ENCODE measurements at regions not wholly inside any gene's neighbourhood (a gene's known extent, or its start where the extent isn't known, plus 50 kb on each side); places are given as distances from the start of the nearest gene placed in this dataset.
A peak's percentile ranks its signal among the peaks of the same experiment; 100 is the strongest.

GRCh38 chr15:92305343-92305742, 88.3 kb upstream of the ST8SIA2 start:
- DNase-seq: no peak

DNA sequence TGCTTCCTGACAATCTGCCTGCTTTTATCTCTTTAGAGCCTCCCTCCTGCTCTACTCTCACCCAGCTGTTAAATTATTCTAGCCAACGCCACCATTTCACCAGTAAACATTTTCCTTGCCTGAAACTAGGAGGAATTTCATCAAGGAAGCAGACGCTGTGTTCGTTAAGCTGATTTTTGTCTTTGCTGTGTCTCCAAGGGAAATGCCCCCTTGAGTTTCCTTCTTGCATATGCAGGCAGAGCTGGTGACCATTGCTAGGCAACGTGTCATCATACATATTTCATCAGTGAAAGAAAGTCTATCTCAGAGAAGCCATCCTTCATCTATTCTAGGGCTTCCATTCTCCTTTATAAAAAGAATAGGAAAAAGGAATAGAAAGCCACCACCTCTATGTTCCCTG, 87.0 kb upstream of the ST8SIA2 start:
- DNase-seq: peak; percentile 72

DNA sequence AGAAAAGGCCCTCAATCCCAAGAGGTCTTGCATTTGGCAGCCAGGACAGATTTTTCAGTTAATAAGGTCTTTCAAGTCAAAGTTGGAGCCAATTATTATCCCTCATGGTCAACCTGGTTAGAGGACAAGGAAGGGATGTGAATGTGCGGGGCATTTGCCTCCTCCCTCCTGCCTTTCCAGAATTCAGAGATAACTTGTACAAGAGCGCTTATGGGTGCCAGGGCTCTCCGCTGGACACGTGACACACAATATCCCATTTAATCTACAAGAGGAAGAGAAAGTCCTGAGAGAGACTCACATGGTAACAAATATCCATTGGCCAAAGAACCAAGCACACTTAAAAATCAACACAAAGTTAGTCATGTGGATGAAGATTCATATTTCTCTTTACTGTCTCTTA, 78.5 kb upstream of the ST8SIA2 start:
- no peak for DNase-seq

GRCh38 chr15:92315595-92316211, 78.0 kb upstream of the ST8SIA2 start:
- no peak for DNase-seq

DNA sequence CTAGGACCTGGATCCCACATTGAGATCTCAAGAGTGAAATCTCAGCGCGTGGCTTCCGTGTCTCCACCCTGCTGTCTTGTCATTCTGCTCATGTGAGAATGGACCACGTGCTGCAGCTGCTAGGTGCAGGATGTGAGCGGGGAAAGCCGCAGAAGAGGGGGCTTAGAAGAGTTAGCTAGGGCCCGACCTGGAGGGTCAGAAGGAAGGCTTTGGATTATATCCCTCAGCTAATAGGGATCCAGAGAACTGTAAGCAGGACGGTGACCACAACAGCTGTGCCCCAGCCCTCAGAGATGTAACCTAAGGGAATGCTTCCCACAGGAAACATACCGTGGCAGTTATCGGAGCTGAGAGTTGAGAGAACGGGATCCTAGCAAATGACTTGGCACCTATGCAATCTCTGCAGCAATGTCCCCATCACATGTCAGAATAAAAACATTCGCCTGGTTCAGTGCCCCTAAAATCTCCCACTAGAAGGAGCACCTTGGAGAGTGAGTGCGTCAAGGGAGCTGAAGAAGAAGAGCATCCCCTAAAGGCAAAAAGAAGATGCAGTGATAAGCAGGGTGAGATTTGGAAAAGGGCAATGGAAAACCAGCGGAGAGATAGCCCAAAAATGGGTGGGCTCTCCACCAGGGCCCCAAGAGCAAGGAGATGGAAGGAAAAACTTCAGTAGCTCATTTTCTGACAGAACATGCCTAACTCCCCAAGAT, 76.9 kb upstream of the ST8SIA2 start:
- DNase-seq: no peak

- DNase-seq: no peak
These were observed 73.5 kb upstream of the ST8SIA2 start for GRCh38 chr15:92320012-92320699.

- no peak for DNase-seq
These were observed 70.9 kb upstream of the ST8SIA2 start for GRCh38 chr15:92322566-92323355.

DNA sequence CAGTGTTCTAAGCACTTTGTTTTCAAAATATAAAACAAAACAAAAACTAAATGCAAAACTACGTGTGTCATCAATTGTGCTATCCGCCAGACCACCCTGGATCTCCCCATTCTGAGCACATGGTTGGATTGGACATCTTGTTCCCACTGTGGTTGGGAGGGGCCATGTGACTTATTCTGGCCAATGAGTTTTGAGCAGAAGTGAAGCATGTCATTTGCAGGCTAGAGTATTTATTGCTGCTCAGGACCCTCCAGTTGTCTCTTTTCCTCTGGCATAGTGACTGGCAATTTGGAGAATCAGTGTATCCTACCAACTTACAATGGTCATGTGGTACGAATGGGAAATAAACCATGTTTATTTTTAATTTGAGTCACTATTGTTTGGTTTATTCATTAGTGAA, 70.2 kb upstream of the ST8SIA2 start:
- no peak for DNase-seq

DNA sequence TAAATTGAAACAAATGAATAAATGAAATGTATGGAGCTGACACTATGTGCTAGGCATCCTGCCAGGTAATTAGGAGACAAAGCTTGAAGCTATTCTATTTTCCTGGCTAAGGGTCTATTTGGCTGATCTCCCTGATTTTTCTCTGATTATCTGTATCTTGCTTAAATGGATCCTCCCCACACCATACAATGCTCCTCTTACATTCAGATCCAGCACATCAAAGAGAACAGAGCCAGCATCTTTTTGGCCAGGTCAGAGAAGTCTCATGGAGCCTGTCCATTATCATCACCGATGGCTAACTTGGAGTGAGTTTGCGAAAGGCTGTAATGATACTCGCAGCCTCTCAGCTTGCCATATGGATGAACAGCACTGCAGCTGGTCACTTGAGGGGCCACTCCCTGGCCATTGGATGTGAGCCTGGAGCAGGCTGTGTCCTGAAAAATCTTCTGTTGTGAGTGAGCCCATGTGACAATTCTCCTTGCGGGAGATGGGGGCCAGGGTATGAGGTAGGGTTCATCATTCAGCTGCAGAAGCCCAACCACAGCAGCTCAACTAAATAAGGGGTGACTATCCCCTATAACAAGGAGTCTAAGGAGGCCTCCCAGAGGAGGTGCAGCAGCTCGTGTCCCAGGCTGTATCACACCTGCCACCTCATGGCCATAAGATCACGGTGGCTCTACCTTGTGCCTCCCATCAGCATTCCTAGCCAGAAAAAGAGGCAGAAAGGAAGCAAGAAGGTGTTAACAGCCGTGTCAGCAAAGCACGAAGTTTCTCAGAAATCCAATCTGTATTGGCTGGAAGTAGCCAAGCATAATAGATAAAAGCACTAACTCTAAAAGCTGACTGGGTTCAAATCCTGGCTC, 69.3 kb upstream of the ST8SIA2 start:
- no peak for DNase-seq

DNA sequence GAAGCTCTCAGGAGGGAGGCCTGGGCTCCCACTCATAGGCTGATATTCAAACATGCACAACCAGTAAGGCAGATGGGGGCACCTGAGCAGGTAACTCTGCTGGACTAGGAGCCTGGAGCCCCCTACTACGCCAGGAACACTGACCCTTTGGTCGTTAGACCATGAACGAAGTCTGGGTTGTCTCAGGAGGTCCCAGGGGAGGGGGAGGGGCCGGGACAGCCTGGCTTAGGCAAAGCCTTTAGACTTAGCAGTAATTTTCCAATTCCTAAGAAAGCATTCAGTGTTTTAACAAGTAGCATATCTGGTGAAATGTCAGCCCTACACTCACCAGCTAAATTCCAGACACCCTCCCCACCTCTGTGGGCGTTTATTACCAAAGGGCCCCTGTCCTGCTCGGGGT, 67.4 kb upstream of the ST8SIA2 start:
- no peak for DNase-seq

- DNase-seq: no peak
These were observed 66.6 kb upstream of the ST8SIA2 start for GRCh38 chr15:92327033-92327432.

- no peak for DNase-seq
These were observed 65.5 kb upstream of the ST8SIA2 start for GRCh38 chr15:92328207-92328606.

DNA sequence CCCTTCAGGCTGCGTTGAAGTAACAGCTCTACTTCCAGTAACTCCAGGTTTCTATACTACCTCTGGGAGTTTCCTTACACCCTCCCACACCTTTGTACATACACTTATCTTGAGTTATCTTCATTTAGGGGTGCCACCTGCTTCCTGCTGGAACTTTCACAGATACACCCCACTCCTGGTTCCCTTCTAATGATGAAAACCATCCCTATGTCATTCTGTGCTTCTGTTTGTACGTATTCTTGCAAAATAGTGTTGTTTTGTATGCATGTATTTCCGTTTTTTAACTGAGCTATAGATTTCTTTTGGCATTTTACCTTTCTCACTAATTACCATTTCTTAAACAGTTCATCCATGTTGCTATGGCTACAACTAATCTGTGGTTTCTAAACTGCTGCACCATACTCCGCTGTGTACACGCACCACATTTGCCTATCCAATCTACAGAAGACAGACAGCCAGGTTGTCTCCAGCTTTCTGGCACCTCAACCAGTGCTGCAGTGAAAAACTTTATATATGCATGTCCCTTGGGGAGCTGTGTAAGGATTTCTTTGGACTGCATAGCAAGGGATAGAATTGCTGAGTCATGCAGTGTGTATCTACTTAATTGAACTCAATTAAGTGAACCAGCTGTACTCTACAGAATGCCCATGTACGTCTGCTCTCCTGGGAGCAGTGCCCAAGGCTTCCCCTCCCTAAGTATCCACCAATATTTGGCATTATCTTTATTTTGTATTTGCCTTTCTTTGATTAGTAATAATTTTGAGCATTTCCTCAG, 61.4 kb upstream of the ST8SIA2 start:
- no peak for DNase-seq

DNA sequence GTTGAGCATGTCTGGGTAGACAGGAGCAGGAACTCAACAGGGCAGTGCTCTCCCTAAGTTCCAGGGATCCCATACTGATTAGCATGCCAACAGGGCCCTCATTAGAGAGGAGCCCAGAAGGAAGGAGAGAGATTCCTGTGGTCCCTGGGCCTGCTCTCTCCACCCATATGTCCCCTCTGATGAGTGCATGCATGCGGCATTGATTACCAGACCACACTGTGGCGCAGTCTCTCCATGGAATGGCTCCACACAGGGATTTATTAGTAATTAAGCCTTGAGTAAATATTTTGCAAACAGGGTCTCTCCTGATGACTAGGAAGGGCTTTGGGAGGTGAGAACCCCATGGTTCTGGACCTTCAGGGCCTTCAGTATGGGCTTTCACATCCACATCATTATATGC, 60.0 kb upstream of the ST8SIA2 start:
- DNase-seq: no peak

GRCh38 chr15:92336419-92336987, 57.2 kb upstream of the ST8SIA2 start:
- no peak for DNase-seq

- no peak for DNase-seq
These were observed 54.3 kb upstream of the ST8SIA2 start for GRCh38 chr15:92339361-92339760.
